Calu3 (cell line): ENCODE measurements at regions not wholly inside any gene's neighbourhood (a gene's known extent, or its start where the extent isn't known, plus 50 kb on each side); places are given as distances from the start of the nearest gene placed in this dataset.

Experiments used
- BruUV-seq: library from RNA; stranded (reverse); fragments of 400-500 nt; replicated peaks from 2 replicates; lab custom pipeline; 2021; lab: Mats Ljungman, UMichigan
- CTCF ChIA-PET: fragments of 300-600 bp; sonication (Branson Sonifier 250); formaldehyde crosslinking; loops from one replicate; lab custom pipeline; 2022; ENCODE audit warnings: antibody characterized with exemption; lab: Charles Lee
- DNase-seq: peaks from one replicate; pipeline ENCODE4 v3.0.0; 2022
- H3K27ac Mint-ChIP-seq: one replicate; pipeline ENCODE4 v1.8.0; 2022; ENCODE audit warnings: mixed read lengths; ENCODE audit not compliant: unreplicated experiment
- H3K27me3 Mint-ChIP-seq: one replicate; pipeline ENCODE4 v1.8.0; 2022; ENCODE audit warnings: mixed read lengths; ENCODE audit not compliant: unreplicated experiment
- H3K36me3 Mint-ChIP-seq: one replicate; pipeline ENCODE4 v1.8.0; 2022; ENCODE audit warnings: mild to moderate bottlenecking, moderate library complexity, mixed read lengths; ENCODE audit not compliant: insufficient read depth, unreplicated experiment
- H3K4me1 Mint-ChIP-seq: one replicate; pipeline ENCODE4 v1.8.0; 2022; ENCODE audit warnings: mild to moderate bottlenecking, low read depth, mixed read lengths; ENCODE audit not compliant: unreplicated experiment
- H3K4me3 Mint-ChIP-seq: one replicate; pipeline ENCODE4 v1.8.0; 2022; ENCODE audit warnings: mild to moderate bottlenecking, low read depth, moderate library complexity, mixed read lengths; ENCODE audit not compliant: unreplicated experiment
- H3K9me3 Mint-ChIP-seq: one replicate; pipeline ENCODE4 v1.8.0; 2022; ENCODE audit warnings: low read depth, mixed read lengths; ENCODE audit not compliant: unreplicated experiment
- intact Hi-C: fragments of 100-400 bp; cut with micrococcal nuclease; formaldehyde crosslinking; loops from one replicate; pipeline ENCODE4 v1.10.0; 2022; ENCODE audit not compliant: unreplicated experiment
- TF ChIP-seq, protein P1 (sequence below): fragments of 200-600 bp; IDR thresholded peaks from one replicate; pipeline ENCODE4 v1.8.0; 2022; ENCODE audit warnings: antibody characterized with exemption; ENCODE audit not compliant: unreplicated experiment

DNA sequence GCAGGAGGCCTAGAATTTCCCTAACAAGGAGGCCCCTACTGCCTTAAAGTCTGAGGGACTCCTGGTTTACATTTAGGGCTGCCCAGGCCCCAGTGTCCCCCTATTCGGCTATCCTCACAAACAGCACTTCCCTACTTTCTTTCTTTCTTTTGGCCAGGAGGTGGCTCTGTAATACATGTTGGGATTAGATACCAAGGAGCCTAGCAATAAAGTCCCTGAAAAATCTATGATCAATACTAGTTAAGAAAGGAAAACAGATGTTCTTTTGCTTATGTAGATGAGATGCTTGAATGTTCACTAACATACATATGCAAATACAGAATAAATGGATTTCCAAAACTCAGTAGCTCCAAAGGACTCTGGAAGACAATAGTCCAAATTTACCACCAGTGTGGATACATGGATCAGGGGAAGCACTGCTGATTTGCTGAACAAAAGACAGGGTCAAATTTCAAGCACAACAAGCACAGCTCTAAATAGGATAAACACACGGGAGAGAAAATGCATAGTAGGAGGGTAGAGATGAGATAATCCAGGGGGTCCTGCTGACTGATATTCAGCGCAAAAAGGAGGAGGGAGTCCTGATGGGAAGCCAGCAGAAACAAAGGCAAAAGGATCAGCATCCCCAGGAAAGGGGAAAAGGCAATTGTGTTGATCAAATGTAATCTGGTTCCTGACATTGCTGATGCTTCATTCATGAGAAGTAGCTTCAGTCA, 240.0 kb downstream of the NUF2 start:
- BruUV-seq, result no TSS peak
- CTCF ChIA-PET, result no interaction called here
- Mint-ChIP-seq H3K9me3 (peaks cover 4% of the 10 kb centered on the region), H3K27me3 (no peaks in the 10 kb centered on the region), H3K27ac (no peak overlapping the region), H3K36me3 (no peaks in the 10 kb centered on the region), H3K4me1 (no peaks in the 10 kb centered on the region), H3K4me3 (no peak overlapping the region)
- TF ChIP-seq, protein P1, sequence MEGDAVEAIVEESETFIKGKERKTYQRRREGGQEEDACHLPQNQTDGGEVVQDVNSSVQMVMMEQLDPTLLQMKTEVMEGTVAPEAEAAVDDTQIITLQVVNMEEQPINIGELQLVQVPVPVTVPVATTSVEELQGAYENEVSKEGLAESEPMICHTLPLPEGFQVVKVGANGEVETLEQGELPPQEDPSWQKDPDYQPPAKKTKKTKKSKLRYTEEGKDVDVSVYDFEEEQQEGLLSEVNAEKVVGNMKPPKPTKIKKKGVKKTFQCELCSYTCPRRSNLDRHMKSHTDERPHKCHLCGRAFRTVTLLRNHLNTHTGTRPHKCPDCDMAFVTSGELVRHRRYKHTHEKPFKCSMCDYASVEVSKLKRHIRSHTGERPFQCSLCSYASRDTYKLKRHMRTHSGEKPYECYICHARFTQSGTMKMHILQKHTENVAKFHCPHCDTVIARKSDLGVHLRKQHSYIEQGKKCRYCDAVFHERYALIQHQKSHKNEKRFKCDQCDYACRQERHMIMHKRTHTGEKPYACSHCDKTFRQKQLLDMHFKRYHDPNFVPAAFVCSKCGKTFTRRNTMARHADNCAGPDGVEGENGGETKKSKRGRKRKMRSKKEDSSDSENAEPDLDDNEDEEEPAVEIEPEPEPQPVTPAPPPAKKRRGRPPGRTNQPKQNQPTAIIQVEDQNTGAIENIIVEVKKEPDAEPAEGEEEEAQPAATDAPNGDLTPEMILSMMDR, result no peak
- intact Hi-C loops, result loop anchor here (5.0 kb wide), 1 partner anchor 141 kb away; no protein-coding TSS in a partner anchor
- DNase-seq, result peak; percentile 8

- intact Hi-C loops, result loop anchor here (5.0 kb wide), 1 partner anchor 140 kb away; no protein-coding TSS in a partner anchor
- TF ChIP-seq, protein P1, result no peak
- Mint-ChIP-seq H3K27me3 (no peaks in the 10 kb centered on the region), H3K9me3 (peaks cover 4% of the 10 kb centered on the region), H3K4me1 (no peaks in the 10 kb centered on the region), H3K4me3 (no peak overlapping the region), H3K27ac (no peak overlapping the region), H3K36me3 (no peaks in the 10 kb centered on the region)
- BruUV-seq, result no TSS peak
- CTCF ChIA-PET, result no interaction called here
- DNase-seq, result no peak
These were observed 240.6 kb downstream of the NUF2 start for GRCh38 chr1:163562355-163562754.

GRCh38 chr1:163565166-163565565, 243.4 kb downstream of the NUF2 start:
- Mint-ChIP-seq H3K4me3 (no peak overlapping the region), H3K4me1 (no peaks in the 10 kb centered on the region), H3K9me3 (peaks cover 4% of the 10 kb centered on the region), H3K27ac (no peak overlapping the region), H3K27me3 (no peaks in the 10 kb centered on the region), H3K36me3 (no peaks in the 10 kb centered on the region)
- intact Hi-C loops, result no loop called here
- no TSS peak for BruUV-seq
- CTCF ChIA-PET, result interaction anchor here (0.7 kb wide), 1 partner anchor 1510 kb away, joined by 3 read pairs; no protein-coding TSS in a partner anchor
- DNase-seq, result no peak
- TF ChIP-seq, protein P1, result no peak

DNA sequence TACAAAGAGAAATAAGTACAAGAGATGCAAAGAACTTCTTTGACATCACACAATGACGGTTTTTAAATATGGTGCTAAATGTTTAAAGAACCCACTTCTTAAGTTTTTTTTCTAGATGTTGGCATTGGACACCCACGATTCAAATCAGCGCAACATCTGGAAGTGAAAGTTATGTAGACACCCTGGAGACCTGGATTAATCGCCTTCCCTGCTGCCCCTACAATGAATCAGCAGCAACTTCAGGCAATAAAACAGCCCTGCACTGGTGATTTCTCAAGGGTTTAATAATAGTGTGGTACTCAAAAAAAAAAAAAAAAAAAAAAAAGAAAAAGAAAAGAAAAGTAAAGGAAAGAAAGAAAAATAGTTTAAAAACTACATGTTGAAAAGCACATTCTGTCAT, 248.3 kb downstream of the NUF2 start:
- CTCF ChIA-PET, result no interaction called here
- no TSS peak for BruUV-seq
- Mint-ChIP-seq H3K36me3 (no peaks in the 10 kb centered on the region), H3K4me1 (no peaks in the 10 kb centered on the region), H3K27me3 (no peaks in the 10 kb centered on the region), H3K4me3 (no peak overlapping the region), H3K27ac (no peak overlapping the region), H3K9me3 (peaks cover 2% of the 10 kb centered on the region)
- intact Hi-C loops, result no loop called here
- no peak for DNase-seq
- TF ChIP-seq, protein P1, result no peak
